Panc1 (cell line): ENCODE measurements at regions not wholly inside any gene's neighbourhood (a gene's known extent, or its start where the extent isn't known, plus 50 kb on each side); places are given as distances from the start of the nearest gene placed in this dataset.

ENCODE experiments used
- ATAC-seq: fragments of 200-7000 bp; cut with Tn5 transposase; 2 replicates; pipeline ENCODE4 v1.9.1; 2020; ENCODE audit warnings: mild to moderate bottlenecking, moderate library complexity
- BruUV-seq: library from RNA; stranded (reverse); fragments of 400-500 nt; replicated peaks from 2 replicates; lab custom pipeline; 2021; lab: Mats Ljungman, UMichigan
- CTCF ChIA-PET: fragments of 300-600 bp; sonication (Branson Sonifier 250); formaldehyde crosslinking; loops from one replicate; lab custom pipeline; 2022; ENCODE audit warnings: antibody characterized with exemption; lab: Charles Lee
- POLR2A ChIA-PET: fragments of 300-600 bp; sonication (Branson Sonifier 250); formaldehyde crosslinking; loops from one replicate; lab custom pipeline; 2022; ENCODE audit warnings: antibody characterized with exemption; lab: Charles Lee
- DNase-seq: peaks from one replicate; pipeline ENCODE4 v3.0.0-alpha.2; 2010; ENCODE audit warnings: low read depth, low spot score
- H3K27ac ChIP-seq: 2 replicates; pipeline ENCODE4 v1.5.1; 2011; ENCODE audit warnings: mild to moderate bottlenecking, low read length, inconsistent platforms
- H3K27me3 ChIP-seq: fragments of 200-500 bp; sonication (Bioruptor generic); 2 replicates; pipeline ENCODE4 v1.6.0; 2014; ENCODE audit warnings: low read length, inconsistent platforms; ENCODE audit not compliant: control insufficient read depth, insufficient read depth
- H3K36me3 ChIP-seq: fragments of 200-500 bp; sonication (Bioruptor generic); 2 replicates; pipeline ENCODE4 v1.5.1; 2014; ENCODE audit warnings: inconsistent platforms, mild to moderate bottlenecking, low read length, moderate library complexity; ENCODE audit not compliant: control insufficient read depth, insufficient read depth
- H3K4me1 ChIP-seq: 2 replicates; pipeline ENCODE4 v1.5.1; 2011; ENCODE audit warnings: inconsistent platforms, mild to moderate bottlenecking, low read length, moderate library complexity; ENCODE audit not compliant: control insufficient read depth, insufficient read depth
- H3K4me3 ChIP-seq, 2 experiments: 2 replicates each; pipeline ENCODE4 v1.5.1; 2011 to 2012; ENCODE audit warnings: low read depth in 2 of 2, low read length in 2 of 2, mild to moderate bottlenecking in 2 of 2, inconsistent platforms in 1 of 2, moderate library complexity in 1 of 2
- H3K9me3 ChIP-seq: fragments of 200-500 bp; sonication (Bioruptor generic); 2 replicates; pipeline ENCODE4 v1.5.1; 2014; ENCODE audit warnings: low read depth, mild to moderate bottlenecking, inconsistent platforms, low read length, moderate library complexity; ENCODE audit not compliant: control insufficient read depth, insufficient read depth
- CTCF ChIP-seq: fragments of 450-650 bp; IDR thresholded peaks from 2 replicates; pipeline ENCODE4 v1.5.1; 2017; ENCODE audit warnings: mild to moderate bottlenecking
- POLR2AphosphoS5 ChIP-seq: IDR thresholded peaks from 2 replicates; pipeline ENCODE4 v1.6.1; 2012; ENCODE audit warnings: mild to moderate bottlenecking, low read depth, low read length, moderate library complexity
- REST ChIP-seq, 2 experiments: IDR thresholded peaks; 2 replicates each; pipeline ENCODE4 v1.6.1; 2011 to 2012; ENCODE audit warnings: low read depth in 2 of 2, control low read depth in 1 of 2, low read length in 1 of 2, mild to moderate bottlenecking in 1 of 2, moderate library complexity in 1 of 2; ENCODE audit not compliant: insufficient read depth in 1 of 2
- SIN3A ChIP-seq: IDR thresholded peaks from 2 replicates; pipeline ENCODE4 v1.6.1; 2012; ENCODE audit warnings: low read depth, mild to moderate bottlenecking, low read length, moderate library complexity, borderline replicate concordance; ENCODE audit not compliant: insufficient read depth
- TCF7L2 ChIP-seq: IDR thresholded peaks from 2 replicates; pipeline ENCODE4 v1.6.1; 2011; ENCODE audit warnings: mild to moderate bottlenecking, low read depth, low read length, inconsistent platforms
- in situ Hi-C: cut with HindIII; loops from 2 replicates; pipeline ENCODE4 v1.10.0; 2016; ENCODE audit warnings: low sequenced_read_pairs, low pct_unique_long_range_greater_than_20kb
- intact Hi-C: fragments of 100-400 bp; cut with micrococcal nuclease; formaldehyde crosslinking; loops from one replicate; pipeline ENCODE4 v1.10.0; 2022; ENCODE audit not compliant: unreplicated experiment

- no peaks in the 10 kb centered on the region for H3K36me3 ChIP-seq
- intact Hi-C loops (no loop called here), in situ Hi-C loops (no loop called here)
- DNase-seq (no peak), ATAC-seq (no peak)
- no peaks in the 10 kb centered on the region for H3K4me1 ChIP-seq
- BruUV-seq = no TSS peak
- no peak for TF ChIP-seq SIN3A
- TF ChIP-seq CTCF = no peak
- TF ChIP-seq TCF7L2 = no peak
- TF ChIP-seq REST (IDR thresholded peaks at IDR 0.05; ENCODE audit: insufficient read depth in 1 of 2, low read depth in 2 of 2, low read length in 1 of 2) = no peak
- TF ChIP-seq POLR2AphosphoS5 = no peak
- H3K27ac ChIP-seq = no peak overlapping the region
- H3K4me3 ChIP-seq = no peak overlapping the region
- ChIA-PET POLR2A (no interaction called here), CTCF (no interaction called here)
- no peaks in the 10 kb centered on the region for H3K9me3 ChIP-seq
- H3K27me3 ChIP-seq = no peaks in the 10 kb centered on the region
Observed at GRCh38 chr9:108245331-108245730, 610.5 kb downstream of the ACTL7B start.

- BruUV-seq = no TSS peak
- intact Hi-C loops = no loop called here
Observed at GRCh38 chr9:108244686-108245085, 611.1 kb downstream of the ACTL7B start.

More at GRCh38 chr9:108244686-108245085, 611.1 kb downstream of the ACTL7B start:
- TF ChIP-seq REST (IDR thresholded peaks at IDR 0.05; ENCODE audit: insufficient read depth in 1 of 2, low read depth in 2 of 2, low read length in 1 of 2) = no peak
- no peak for TF ChIP-seq SIN3A
- no peak for TF ChIP-seq POLR2AphosphoS5
- no peak for TF ChIP-seq CTCF
- TF ChIP-seq TCF7L2 = no peak
- DNase-seq = no peak
- POLR2A ChIA-PET = no interaction called here
- CTCF ChIA-PET = no interaction called here
- in situ Hi-C loops = no loop called here
- Histone ChIP-seq H3K4me1 (no peaks in the 10 kb centered on the region), H3K27me3 (no peaks in the 10 kb centered on the region), H3K36me3 (no peaks in the 10 kb centered on the region), H3K9me3 (no peaks in the 10 kb centered on the region), H3K4me3 (no peak overlapping the region), H3K27ac (no peak overlapping the region)
- no peak for ATAC-seq
